Nucleus accumbens (tissue), 56 donors: ENCODE measurements at regions not wholly inside any gene's neighbourhood (a gene's known extent, or its start where the extent isn't known, plus 50 kb on each side); places are given as distances from the start of the nearest gene placed in this dataset.
"Not testable (repeated sequence)": the region's sequence is repeated elsewhere in the genome, so short reads cannot be mapped to it uniquely, and the experiment has no call there.

Experiments
- DNase-seq, 56 donors: peaks; one replicate each; lab custom pipeline; 2025; lab: John Stamatoyannopoulos, UW

GRCh38 chr3:110629917-110630316 lies 441.7 kb upstream of the NECTIN3 start:
- DNase-seq: no peak

DNA sequence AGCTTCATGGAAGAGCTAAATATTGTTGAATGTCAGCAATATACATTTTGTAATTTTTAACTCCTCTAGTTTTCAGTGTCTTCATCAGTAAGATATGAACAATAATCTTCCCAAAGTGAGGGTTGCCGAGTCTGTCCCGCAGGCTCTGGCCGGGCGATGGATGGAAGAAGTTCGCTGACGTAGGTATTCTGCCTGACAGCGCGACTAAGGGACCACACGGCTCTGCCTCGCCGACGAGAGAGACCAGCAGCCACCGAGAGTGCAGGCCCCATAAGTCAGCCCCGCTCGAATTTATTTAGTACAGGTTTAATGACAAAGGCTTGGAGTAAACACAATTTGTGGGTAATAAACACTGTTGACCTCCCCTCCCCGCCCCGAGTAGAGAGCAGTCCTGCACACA lies 427.4 kb upstream of the NECTIN3 start:
- no peak for DNase-seq

GRCh38 chr3:110646055-110646454 lies 425.6 kb upstream of the NECTIN3 start:
- DNase-seq: no peak

- DNase-seq: no peak
Measured at GRCh38 chr3:110646496-110646895, 425.1 kb upstream of the NECTIN3 start.

GRCh38 chr3:110647586-110647985 lies 424.0 kb upstream of the NECTIN3 start:
- DNase-seq: no peak

GRCh38 chr3:110650741-110651140 lies 420.9 kb upstream of the NECTIN3 start:
- DNase-seq: no peak

DNA sequence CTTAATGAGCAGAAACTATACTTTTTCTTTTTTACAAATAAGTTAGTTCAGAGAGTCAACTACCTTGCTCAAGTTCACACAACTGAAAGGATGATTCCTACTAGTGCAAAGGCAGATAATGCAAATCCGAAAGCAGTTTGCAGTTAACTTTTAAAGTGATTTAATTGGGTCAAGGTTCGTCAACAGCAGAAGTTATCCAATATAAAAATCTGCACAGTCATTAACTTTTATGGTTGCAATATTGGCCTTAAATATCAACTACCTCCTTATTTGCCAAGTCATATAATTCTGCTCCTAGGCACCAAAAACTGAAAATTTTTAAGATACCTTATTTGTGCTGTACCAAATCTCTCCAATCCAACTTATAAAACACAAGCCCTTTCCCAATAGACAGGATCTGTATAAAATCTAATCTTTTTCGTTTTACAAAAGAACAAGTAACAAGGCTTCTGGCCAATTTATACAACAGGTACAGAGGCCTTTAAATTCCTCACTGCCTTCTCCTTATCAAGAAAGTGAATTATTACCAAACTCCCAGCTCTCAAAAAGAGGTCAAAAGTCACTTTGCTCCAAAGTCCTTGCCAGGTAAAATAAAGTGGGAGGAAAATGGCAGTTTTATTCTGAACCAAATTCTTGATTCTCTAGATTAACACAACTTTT lies 416.6 kb upstream of the NECTIN3 start:
- DNase-seq: no peak

GRCh38 chr3:110656394-110657025 lies 415.1 kb upstream of the NECTIN3 start:
- no peak for DNase-seq

- no peak for DNase-seq
Measured at GRCh38 chr3:110664148-110664547, 407.5 kb upstream of the NECTIN3 start.

DNA sequence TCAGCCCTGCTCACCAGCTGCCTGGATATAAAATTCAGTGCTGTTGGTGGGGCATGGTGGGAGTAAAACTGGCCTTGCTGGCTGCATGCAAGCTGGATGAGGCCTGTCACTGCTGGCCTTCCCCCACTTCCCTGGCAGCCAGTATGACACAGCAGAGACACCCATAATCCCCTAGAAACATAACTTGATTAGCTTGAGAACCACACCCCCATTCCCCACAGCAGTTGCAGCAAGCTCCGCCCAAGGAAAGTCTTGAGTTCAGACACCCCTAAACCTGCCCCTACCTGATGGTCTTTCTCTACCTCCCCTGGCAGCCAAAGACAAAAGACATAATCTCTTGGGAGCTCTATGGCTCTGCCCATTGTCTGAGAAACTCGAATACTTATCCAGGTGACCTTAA lies 405.1 kb upstream of the NECTIN3 start:
- no peak for DNase-seq

DNA sequence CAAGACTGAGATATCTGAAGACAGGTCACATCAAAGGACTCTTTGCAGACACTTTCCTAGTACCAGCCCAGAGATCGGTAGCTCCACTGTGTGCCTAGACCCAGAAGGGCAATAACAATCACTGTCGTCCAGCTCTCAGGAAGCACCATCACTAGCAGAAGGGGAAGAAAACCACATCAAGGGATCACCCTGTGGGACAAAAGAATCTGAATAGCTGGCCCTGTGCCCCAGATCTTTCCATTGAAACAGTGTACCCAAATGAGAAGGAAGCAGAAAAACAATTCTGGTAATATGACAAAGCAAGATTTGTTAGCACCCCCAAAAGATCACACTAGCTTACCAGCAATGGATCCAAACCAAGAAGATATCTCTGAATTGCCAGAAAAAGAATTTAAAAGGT lies 404.4 kb upstream of the NECTIN3 start:
- DNase-seq: no peak

GRCh38 chr3:110670407-110670806 lies 401.2 kb upstream of the NECTIN3 start:
- DNase-seq: no peak

DNA sequence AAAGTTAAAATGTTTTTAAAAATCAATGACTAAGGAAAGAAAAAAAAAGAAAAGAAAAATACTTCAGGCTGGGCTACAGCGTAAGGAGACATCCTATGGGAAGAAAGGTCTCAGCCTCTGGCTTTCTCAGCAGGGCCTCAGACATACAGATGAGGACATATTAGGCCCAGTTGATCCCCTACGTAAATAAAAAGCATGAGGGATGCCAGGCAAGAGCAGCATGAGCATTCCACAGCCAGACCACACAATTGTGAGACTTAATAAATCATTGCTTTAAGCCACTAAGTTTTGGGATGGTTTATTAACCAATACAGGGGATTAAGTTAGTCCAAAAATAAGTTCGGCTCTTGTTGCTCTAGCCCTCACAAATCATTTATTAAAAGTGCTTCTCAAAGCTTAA lies 394.1 kb upstream of the NECTIN3 start:
- DNase-seq: no peak

- no peak for DNase-seq
Measured at GRCh38 chr3:110679285-110679684, 392.3 kb upstream of the NECTIN3 start.

DNA sequence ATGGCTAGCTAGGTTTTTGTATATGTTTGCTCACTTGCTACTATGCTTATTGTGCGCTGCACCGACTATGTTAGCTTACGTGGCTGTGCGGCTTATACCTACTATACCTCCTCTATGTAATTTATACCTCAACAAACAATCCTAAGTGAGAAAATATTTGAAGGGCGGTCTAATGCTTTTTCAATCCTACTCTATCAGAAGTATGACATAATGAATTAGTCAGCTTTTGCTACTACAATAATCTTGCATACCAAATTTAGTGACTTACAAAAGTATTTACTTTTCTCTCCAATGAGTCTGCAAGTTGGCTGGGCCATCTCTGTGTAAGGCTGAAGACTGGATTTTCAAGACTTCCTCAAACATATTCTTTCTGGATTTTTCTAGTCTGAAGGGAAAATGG lies 391.2 kb upstream of the NECTIN3 start:
- DNase-seq: no peak

DNA sequence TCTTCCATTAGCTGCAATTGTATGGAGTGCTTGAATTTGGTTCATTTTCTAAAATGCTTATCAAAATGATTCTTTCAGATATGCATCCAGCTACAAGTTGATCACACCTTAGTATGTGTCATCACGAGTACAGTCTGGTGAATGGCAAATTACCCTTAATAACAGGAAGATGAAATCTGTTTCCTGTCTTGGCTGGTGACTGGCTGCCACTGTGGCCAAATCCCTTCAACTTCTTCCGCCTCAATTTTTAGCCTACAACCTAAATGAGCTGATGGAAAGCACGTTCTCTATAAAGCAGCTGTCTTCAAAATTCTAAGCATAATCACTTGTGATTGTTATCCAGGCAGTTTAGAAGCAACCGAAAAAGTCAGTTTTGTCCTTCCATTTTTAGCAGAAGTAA lies 387.1 kb upstream of the NECTIN3 start:
- DNase-seq: no peak

DNA sequence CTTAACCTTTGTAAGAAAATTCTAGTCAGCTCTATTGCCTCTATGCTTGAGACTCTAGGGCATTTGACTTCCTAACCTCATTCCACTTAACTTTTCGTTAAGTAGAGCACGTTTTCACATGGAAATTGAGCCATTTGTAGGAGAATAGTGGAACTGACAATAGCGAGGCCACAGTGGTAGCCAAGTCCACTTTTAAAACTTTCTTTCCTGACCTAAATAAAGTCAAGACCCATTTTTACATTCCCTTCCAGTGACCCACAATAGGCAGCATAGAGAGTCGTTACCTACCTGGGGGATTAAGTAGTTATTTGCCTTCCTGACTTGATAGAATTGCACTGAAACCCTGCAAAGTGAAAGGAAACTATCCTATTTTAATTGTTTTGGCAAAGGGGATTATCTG lies 386.0 kb upstream of the NECTIN3 start:
- no peak for DNase-seq

DNA sequence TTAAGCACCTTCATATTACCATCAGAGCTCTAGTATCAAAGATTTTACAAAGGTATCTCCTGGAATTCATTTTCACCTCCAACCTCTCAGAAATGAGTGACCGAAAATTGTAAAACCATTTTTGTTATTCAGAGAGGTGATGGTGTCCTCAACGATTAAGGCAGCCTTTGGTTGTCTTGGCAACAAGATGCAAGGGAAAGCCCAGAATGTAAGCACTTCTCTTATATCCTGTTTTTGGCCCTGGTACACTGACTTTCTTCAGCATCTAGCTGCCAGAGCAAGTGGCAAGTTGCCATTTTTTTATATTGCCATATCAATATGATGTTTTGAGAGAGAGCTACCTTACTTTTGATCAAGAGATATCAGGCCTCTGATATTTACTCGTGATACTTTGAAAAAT lies 384.9 kb upstream of the NECTIN3 start:
- DNase-seq: no peak

DNA sequence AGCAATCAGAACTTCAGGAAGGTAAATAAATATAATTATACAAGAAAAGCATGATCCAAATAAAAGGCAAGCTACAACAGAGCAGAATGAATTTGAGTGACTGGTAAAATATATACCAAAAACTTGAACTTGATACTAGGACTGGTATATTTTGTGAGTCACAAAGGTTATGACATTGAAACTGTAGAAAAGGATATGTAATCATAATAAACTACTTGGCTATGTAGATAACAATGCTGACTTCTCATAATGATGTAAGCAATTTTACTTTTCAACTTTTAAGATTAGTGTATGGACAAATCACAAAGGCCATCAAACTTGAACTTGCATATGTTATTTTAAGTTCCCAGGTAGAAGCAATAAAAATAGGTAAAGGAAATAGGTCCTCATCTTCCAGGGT lies 384.5 kb upstream of the NECTIN3 start:
- DNase-seq: no peak

DNA sequence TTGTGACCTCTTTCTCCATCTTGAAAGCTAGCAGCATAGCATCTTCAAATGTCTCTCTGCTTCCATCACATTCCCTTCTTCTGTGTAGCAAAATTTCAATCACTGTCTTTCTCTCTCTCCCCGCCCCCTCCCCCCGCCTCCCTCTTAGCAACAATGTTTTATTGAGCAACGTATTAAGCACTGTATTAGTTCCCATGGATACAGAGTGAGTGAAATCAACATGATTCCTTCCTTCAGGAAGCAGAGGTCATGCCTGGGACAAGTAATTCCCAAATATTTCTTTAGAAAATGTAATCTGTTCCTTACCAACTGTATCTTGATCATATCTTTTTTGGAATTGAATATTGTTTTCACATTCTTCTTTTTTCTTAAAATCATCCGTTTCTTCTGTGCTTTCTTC lies 373.7 kb upstream of the NECTIN3 start:
- no peak for DNase-seq

DNA sequence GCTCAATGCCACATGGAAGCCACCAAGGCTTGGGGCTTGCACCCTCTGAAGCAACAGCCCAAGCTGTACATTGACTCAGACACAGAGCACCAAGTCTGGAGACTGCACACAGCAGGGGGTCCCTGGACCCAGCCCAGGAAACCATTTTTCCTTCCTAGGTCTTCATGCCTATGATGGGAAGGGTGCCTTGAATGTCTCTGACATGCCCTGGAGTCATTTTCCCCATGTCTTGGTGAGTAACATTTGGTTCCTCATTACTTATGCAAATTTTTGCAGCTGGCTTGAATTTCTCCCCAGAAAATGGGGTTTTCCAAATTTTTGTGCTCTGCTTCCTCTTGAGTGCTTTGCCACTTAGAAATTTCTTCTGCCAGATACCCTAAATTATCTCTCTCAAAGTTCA lies 367.3 kb upstream of the NECTIN3 start:
- DNase-seq: not testable (repeated sequence)

DNA sequence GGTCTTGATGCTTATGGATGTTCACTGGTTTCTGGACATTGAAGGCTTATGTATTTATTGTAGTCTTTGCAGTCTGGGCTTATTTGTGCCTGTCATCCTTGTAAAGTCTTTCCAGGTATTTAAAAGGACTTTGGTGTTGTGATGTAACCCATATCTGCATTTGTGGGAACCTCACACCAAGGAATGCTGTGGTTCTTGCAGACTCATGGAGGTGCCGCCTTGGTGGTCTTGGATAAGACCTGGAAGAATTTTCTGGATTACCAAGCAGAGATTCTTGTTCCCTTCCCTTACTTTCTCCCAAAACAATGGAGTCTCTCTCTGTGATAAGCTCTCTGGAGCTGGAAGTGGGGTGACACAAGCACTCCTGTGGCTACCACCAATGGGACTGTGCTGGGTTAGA lies 363.5 kb upstream of the NECTIN3 start:
- no peak for DNase-seq

- no peak for DNase-seq
Measured at GRCh38 chr3:110710156-110710555, 361.5 kb upstream of the NECTIN3 start.
